ENCODE measurements at regions not wholly inside any gene's neighbourhood (a gene's known extent, or its start where the extent isn't known, plus 50 kb on each side); places are given as distances from the start of the nearest gene placed in this dataset.

DNA sequence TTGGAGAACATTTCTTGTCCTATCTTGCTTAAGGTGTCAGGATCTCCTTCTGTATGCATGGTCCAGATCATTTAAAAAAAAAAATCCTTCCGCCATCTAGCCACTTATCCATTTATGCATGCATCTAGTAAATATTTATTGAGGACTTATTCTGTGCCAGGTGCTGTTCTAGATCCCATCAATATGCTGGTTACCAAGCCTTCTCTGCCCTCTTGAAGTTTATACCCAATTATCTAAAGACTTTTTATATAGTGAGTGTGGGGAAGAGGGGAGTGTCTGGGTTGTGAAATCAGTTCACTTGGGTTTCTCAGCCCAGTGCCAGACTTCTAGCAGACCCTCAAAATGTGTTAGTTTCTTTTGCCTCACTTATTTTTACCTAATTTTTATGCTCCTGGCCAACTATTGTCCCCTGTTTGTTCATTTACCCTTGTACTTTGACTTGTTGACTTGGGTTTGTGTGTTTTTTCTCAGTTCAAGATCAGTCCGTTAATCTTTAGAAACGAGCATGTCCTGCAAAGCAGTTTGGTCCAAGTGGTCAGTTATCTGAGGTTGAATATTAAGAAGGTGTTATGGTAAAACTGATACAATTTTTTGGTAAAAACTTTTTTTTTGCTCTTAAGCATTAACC lies 488.9 kb downstream of the PCNX1 start:
- Histone ChIP-seq H2BK120ac (ENCODE audit: low read depth, low read length) (no peak overlapping the region), H3K18ac (ENCODE audit: low read depth, low read length) (no peak overlapping the region), H2BK20ac (ENCODE audit: low read depth, low read length) (no peak overlapping the region), H4K5ac (ENCODE audit: low read depth, low read length) (no peak overlapping the region), H3K9ac (ENCODE audit: low read depth, low read length) (no peak overlapping the region), H4K91ac (ENCODE audit: insufficient read depth, low read depth, low read length) (no peak overlapping the region), H3K79me1 (ENCODE audit: low read depth in 1 of 2, low read length in 2 of 2) (peaks cover 37 to 55% of the 10 kb centered on the region in 2 experiments), H3K27ac (ENCODE audit: insufficient read depth, low read length) (no peak overlapping the region), H3K14ac (replicated peaks; ENCODE audit: low read depth, low read length) (no peak overlapping the region), H3K4me3 (ENCODE audit: insufficient read depth, low read depth, low read length) (no peak overlapping the region), H2BK5ac (ENCODE audit: low read depth, low read length, poor library complexity, severe bottlenecking) (no peak overlapping the region), H3K9me3 (ENCODE audit: control insufficient read depth, insufficient read depth, low read length) (no peaks in the 10 kb centered on the region), H2AK5ac (ENCODE audit: low read depth, low read length) (no peak overlapping the region), H4K8ac (ENCODE audit: low read depth in 2 of 2, low read length in 2 of 2) (no peak overlapping the region), H3K23ac (ENCODE audit: low read depth, low read length) (no peak overlapping the region), H3K4me1 (ENCODE audit: control insufficient read depth, insufficient read depth, low read length) (peaks cover 4% of the 10 kb centered on the region), H3K4me2 (ENCODE audit: low read depth, low read length) (no peak overlapping the region), H2BK15ac (ENCODE audit: low read depth, low read length) (no peak overlapping the region), H3K9me1 (ENCODE audit: insufficient read depth, low read length) (peaks cover 10% of the 10 kb centered on the region), H3K4ac (ENCODE audit: low read depth, low read length) (no peak overlapping the region), H3K27me3 (ENCODE audit: control insufficient read depth, insufficient read depth, low read length) (no peaks in the 10 kb centered on the region), H2AFZ (replicated peaks; ENCODE audit: low read length, poor library complexity) (no peak overlapping the region), H3K56ac (ENCODE audit: extremely low read depth, insufficient read depth, low read length) (no peak overlapping the region), H3K36me3 (ENCODE audit: control insufficient read depth, insufficient read depth, low read length) (no peaks in the 10 kb centered on the region; the same call in 1 of the 2 replicates), H2AK9ac (replicated peaks; ENCODE audit: low read depth, low read length, poor library complexity) (no peak overlapping the region), H4K20me1 (ENCODE audit: insufficient read depth, low read length) (peaks cover 5% of the 10 kb centered on the region; the same call in 1 of the 2 replicates)
- intact Hi-C loops (cut with micrococcal nuclease): no loop called here
- CTCF ChIA-PET: no interaction called here
- no TSS peak for BruUV-seq (replicated peaks)
- DNase-seq (no peak), ATAC-seq (ENCODE audit: low read depth) (no peak)
- no peak for TF ChIP-seq RAD21 (IDR thresholded peaks at IDR 0.05; ENCODE audit: low read length)
- no peak for TF ChIP-seq MAFK (IDR thresholded peaks at IDR 0.05; ENCODE audit: low read depth, low read length)
- TF ChIP-seq RCOR1 (IDR thresholded peaks at IDR 0.05; ENCODE audit: insufficient replicate concordance, low read length): no peak
- TF ChIP-seq POLR2A (IDR thresholded peaks at IDR 0.05; ENCODE audit: low read depth, low read length): no peak
- TF ChIP-seq MAZ (IDR thresholded peaks at IDR 0.05; ENCODE audit: borderline replicate concordance, low read depth, low read length): no peak
- TF ChIP-seq, protein P1, sequence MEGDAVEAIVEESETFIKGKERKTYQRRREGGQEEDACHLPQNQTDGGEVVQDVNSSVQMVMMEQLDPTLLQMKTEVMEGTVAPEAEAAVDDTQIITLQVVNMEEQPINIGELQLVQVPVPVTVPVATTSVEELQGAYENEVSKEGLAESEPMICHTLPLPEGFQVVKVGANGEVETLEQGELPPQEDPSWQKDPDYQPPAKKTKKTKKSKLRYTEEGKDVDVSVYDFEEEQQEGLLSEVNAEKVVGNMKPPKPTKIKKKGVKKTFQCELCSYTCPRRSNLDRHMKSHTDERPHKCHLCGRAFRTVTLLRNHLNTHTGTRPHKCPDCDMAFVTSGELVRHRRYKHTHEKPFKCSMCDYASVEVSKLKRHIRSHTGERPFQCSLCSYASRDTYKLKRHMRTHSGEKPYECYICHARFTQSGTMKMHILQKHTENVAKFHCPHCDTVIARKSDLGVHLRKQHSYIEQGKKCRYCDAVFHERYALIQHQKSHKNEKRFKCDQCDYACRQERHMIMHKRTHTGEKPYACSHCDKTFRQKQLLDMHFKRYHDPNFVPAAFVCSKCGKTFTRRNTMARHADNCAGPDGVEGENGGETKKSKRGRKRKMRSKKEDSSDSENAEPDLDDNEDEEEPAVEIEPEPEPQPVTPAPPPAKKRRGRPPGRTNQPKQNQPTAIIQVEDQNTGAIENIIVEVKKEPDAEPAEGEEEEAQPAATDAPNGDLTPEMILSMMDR (conservative IDR thresholded peaks at IDR 0.05; ENCODE audit: low read depth, low read length): no peak
- in situ Hi-C loops (cut with MboI; ENCODE audit: low sequenced_read_pairs): no loop called here
- dilution Hi-C loops (cut with HindIII; ENCODE audit: low sequenced_read_pairs, unreplicated experiment): no loop called here
- POLR2A ChIA-PET (ENCODE audit: unreplicated experiment): no interaction called here
- WGBS, 2 experiments (ENCODE audit: extremely low coverage in 2 of 2, insufficient read length in 1 of 2): no CpG with 5 or more reads among the region's 3 CpGs
